ENCODE measurements at regions not wholly inside any gene's neighbourhood (a gene's known extent, or its start where the extent isn't known, plus 50 kb on each side); places are given as distances from the start of the nearest gene placed in this dataset.

DNA sequence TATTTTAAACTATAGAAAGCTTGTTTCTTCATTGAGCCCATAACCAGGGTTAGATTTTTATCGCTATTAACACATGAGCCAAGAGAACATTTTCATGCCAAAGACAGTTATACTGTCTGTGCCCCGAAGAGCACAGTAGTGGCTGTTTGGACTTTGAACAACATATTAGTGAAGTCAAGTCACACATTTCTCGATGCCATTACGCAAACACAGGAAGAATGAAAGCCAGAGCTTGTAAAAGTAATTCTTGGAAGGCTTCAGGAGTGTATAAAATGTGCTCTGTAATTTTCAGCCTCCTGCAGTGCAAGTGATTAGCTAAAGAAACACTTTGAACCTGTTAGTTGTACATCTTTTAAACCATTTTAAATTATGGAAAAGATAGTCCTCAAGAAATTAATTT, 590.7 kb upstream of the PITX2 start:
- H3K36me3 ChIP-seq (ENCODE audit: control insufficient read depth in 2 of 2, insufficient read depth in 2 of 2, low read length in 1 of 2) = no peaks in the 10 kb centered on the region
- 15% methylated on average over 4 of the region's 4 CpGs for WGBS (ENCODE audit: insufficient coverage, insufficient replicate concordance, low lambda C conversion rate, missing lambda C conversion rate)

More for the DNA sequence above, 590.7 kb upstream of the PITX2 start:
- in situ Hi-C loops (cut with MboI) = no loop called here
- ChIA-PET SMC1A (ENCODE audit: uncharacterized antibody, unreplicated experiment) (interaction anchor here (1.0 to 1.2 kb wide), 2 partner anchors 10 to 14 kb away, joined by 3 to 4 read pairs; no protein-coding TSS in a partner anchor), POLR2A (no interaction called here), RAD21 (ENCODE audit: unreplicated experiment) (no interaction called here), CTCF (no interaction called here)
- BruUV-seq (replicated peaks) = no TSS peak
- no peak overlapping the region for H2AFZ ChIP-seq (ENCODE audit: control insufficient read depth, low read depth, low read length)
- no peak for FAIRE-seq
- no peaks in the 10 kb centered on the region for H3K4me1 ChIP-seq (ENCODE audit: control insufficient read depth, insufficient read depth, low read length)
- no peak overlapping the region for H3K27ac ChIP-seq (ENCODE audit: control insufficient read depth, insufficient read depth)
- TF ChIP-seq SREBF2 (IDR thresholded peaks at IDR 0.05; ENCODE audit: low read length) (no peak), IKZF1 (conservative IDR thresholded peaks at IDR 0.05) (no peak), GABPA (IDR thresholded peaks at IDR 0.05; ENCODE audit: low read depth) (no peak), SIN3A (IDR thresholded peaks at IDR 0.05; ENCODE audit: low read depth, low read length) (no peak), RAD51 (IDR thresholded peaks at IDR 0.05) (no peak), ZNF384 (IDR thresholded peaks at IDR 0.05; ENCODE audit: borderline replicate concordance, low read depth, low read length) (no peak)
- TF ChIP-seq, protein P1, sequence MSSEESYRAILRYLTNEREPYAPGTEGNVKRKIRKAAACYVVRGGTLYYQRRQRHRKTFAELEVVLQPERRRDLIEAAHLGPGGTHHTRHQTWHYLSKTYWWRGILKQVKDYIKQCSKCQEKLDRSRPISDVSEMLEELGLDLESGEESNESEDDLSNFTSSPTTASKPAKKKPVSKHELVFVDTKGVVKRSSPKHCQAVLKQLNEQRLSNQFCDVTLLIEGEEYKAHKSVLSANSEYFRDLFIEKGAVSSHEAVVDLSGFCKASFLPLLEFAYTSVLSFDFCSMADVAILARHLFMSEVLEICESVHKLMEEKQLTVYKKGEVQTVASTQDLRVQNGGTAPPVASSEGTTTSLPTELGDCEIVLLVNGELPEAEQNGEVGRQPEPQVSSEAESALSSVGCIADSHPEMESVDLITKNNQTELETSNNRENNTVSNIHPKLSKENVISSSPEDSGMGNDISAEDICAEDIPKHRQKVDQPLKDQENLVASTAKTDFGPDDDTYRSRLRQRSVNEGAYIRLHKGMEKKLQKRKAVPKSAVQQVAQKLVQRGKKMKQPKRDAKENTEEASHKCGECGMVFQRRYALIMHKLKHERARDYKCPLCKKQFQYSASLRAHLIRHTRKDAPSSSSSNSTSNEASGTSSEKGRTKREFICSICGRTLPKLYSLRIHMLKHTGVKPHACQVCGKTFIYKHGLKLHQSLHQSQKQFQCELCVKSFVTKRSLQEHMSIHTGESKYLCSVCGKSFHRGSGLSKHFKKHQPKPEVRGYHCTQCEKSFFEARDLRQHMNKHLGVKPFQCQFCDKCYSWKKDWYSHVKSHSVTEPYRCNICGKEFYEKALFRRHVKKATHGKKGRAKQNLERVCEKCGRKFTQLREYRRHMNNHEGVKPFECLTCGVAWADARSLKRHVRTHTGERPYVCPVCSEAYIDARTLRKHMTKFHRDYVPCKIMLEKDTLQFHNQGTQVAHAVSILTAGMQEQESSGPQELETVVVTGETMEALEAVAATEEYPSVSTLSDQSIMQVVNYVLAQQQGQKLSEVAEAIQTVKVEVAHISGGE (CRISPR knock-in tag; IDR thresholded peaks at IDR 0.05) = no peak
- TF ChIP-seq, protein P2, sequence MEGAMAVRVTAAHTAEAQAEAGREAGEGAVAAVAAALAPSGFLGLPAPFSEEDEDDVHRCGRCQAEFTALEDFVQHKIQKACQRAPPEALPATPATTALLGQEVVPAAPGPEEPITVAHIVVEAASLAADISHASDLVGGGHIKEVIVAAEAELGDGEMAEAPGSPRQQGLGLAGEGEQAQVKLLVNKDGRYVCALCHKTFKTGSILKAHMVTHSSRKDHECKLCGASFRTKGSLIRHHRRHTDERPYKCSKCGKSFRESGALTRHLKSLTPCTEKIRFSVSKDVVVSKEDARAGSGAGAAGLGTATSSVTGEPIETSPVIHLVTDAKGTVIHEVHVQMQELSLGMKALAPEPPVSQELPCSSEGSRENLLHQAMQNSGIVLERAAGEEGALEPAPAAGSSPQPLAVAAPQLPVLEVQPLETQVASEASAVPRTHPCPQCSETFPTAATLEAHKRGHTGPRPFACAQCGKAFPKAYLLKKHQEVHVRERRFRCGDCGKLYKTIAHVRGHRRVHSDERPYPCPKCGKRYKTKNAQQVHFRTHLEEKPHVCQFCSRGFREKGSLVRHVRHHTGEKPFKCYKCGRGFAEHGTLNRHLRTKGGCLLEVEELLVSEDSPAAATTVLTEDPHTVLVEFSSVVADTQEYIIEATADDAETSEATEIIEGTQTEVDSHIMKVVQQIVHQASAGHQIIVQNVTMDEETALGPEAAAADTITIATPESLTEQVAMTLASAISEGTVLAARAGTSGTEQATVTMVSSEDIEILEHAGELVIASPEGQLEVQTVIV (IDR thresholded peaks at IDR 0.05; ENCODE audit: borderline replicate concordance, partially characterized antibody) = no peak
- H3K79me2 ChIP-seq (ENCODE audit: control insufficient read depth, insufficient read depth, low read length) = no peaks in the 10 kb centered on the region
- ATAC-seq = no peak
- H3K4me3 ChIP-seq = no peak overlapping the region
- H4K20me1 ChIP-seq (ENCODE audit: control insufficient read depth, insufficient read depth) = no peaks in the 10 kb centered on the region
- no peaks in the 10 kb centered on the region for H3K9me3 ChIP-seq (replicated peaks; ENCODE audit: control insufficient read depth, insufficient read depth, low read length)
- intact Hi-C loops (cut with micrococcal nuclease; ENCODE audit: unreplicated experiment) = no loop called here
- no peak overlapping the region for H3K9ac ChIP-seq (ENCODE audit: control insufficient read depth, insufficient read depth, low read length)
- no peak for DNase-seq (ENCODE audit: low read depth, low spot score)
- H3K27me3 ChIP-seq (replicated peaks in 1 of 2; ENCODE audit: control insufficient read depth in 2 of 2, insufficient read depth in 2 of 2, low read length in 1 of 2) = no peaks in the 10 kb centered on the region
- H3K4me2 ChIP-seq (ENCODE audit: control insufficient read depth, insufficient read depth) = no peak overlapping the region
